LNCAP (cell line): ENCODE measurements at regions not wholly inside any gene's neighbourhood (a gene's known extent, or its start where the extent isn't known, plus 50 kb on each side); places are given as distances from the start of the nearest gene placed in this dataset.

Experiments
- TF ChIP-seq, protein P1 (sequence below): fragments of 450-650 bp; IDR thresholded peaks from 2 replicates; pipeline ENCODE4 v1.5.1; 2017; ENCODE audit warnings: mild to moderate bottlenecking

DNA sequence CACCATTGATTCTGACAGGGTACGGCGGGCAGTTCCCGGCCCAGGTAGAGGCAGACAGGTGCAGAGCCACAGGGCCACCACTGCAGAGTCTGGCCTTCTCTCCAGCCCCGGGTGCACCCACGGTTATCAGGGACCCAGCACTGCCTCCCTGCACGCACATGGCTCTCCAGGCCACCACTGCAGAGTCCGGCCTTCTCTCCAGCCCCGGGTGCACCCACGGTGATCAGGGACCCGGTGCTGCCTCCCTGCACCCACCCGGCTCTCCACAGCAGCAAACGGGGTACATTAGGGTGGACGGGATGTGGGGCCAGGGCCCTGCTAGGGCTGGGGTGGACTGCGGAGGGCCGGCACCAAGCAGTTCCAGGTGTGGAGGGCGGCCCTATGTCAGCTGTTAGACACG, 272.9 kb downstream of the BRD1 start:
- TF ChIP-seq, protein P1, sequence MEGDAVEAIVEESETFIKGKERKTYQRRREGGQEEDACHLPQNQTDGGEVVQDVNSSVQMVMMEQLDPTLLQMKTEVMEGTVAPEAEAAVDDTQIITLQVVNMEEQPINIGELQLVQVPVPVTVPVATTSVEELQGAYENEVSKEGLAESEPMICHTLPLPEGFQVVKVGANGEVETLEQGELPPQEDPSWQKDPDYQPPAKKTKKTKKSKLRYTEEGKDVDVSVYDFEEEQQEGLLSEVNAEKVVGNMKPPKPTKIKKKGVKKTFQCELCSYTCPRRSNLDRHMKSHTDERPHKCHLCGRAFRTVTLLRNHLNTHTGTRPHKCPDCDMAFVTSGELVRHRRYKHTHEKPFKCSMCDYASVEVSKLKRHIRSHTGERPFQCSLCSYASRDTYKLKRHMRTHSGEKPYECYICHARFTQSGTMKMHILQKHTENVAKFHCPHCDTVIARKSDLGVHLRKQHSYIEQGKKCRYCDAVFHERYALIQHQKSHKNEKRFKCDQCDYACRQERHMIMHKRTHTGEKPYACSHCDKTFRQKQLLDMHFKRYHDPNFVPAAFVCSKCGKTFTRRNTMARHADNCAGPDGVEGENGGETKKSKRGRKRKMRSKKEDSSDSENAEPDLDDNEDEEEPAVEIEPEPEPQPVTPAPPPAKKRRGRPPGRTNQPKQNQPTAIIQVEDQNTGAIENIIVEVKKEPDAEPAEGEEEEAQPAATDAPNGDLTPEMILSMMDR = no peak

DNA sequence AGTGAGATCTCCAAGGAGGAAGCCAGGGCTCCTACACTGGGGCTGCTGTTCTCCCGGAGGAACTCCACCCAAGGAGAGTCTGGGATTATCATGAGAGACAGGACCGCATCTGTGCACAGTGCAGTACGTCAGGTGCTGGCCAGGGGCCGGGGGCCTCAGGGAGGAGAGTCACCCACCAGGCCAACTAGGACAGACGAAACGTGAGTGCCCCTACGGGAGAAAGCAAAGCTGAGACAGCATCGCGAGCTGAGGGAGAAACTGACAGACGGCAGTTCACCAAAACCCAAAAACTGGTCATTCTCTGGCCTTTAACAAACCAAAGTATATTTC, 273.4 kb downstream of the BRD1 start:
- TF ChIP-seq, protein P1 = no peak

DNA sequence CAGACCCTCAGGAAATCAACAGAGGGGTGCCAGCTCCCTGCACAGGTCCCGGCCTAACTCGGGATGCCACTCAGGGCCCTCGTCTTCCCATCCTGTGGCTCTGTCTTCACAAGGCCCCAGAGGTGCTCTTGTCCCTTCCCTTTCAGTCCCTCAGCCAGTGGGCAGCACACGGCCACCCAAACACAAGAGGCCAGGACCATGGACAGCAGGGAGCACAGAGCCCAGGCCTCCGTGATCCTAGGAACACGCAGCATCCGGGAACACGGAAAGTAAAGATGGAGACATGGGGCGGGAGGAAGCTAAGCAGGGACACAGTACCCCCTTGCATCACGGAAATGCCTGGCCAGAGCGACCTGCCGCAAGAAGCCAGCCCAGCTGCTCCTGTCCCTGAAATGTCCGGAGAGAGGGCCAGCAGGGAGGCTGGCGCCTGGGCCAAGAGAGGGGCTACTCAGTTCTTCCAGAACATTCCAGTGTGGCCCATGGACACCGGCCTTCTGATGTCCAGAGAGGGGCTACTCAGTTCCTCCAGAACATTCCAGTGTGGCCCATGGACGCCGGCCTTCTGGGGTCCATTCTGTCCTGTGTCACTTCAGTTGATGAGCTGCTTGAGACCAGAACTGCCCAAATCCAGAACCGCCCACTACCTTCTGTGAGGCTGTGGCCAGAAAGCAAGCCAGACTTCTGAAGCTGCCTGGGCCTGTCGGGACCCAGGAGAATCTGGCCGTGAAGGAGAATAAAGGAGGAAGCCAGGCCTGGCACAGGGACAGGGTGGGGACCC, 274.0 kb downstream of the BRD1 start:
- TF ChIP-seq, protein P1 = no peak

GRCh38 chr22:49553076-49553475, 274.6 kb downstream of the BRD1 start:
- TF ChIP-seq, protein P1 = no peak

- TF ChIP-seq, protein P1 = no peak
Observed at GRCh38 chr22:49551897-49552614, 275.6 kb downstream of the BRD1 start.

DNA sequence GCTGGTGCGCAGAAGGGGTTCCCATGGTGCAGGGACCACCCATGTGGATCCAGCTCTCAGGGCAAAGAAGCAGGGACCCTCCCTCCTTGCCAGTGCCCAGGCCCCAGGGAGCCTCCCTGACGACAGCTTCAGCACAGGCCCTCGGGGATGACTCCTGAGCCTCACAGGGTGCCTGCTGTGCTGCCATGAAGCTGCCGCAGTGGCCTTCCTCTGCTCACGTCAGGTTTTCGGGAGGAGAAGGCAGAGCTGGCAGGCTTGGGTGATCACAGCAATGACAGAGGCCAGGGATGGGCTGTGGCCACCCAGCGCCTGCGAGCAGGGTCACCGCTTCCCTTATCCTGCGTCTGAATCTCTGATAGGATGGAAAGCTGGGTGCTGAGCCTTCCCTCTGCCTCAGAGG, 276.2 kb downstream of the BRD1 start:
- TF ChIP-seq, protein P1 = no peak

- TF ChIP-seq, protein P1 = no peak
Observed at GRCh38 chr22:49550766-49551362, 276.8 kb downstream of the BRD1 start.
